Frontal cortex (tissue), 3 donors: ENCODE measurements at regions not wholly inside any gene's neighbourhood (a gene's known extent, or its start where the extent isn't known, plus 50 kb on each side); places are given as distances from the start of the nearest gene placed in this dataset.

Experiments
- DNase-seq, 2 donors: peaks; one replicate each; pipeline ENCODE4 v3.0.0; 2012; ENCODE audit warnings: low spot score in 2 of 2
- FAIRE-seq: peaks from 2 replicates; lab custom pipeline; 2012; peaks lifted over from hg19 to GRCh38; lab: Jason Lieb, UNC
- donor health status: control.
- donor health status: control.
- donor health status: control.

GRCh38 chr11:95559899-95560298, 229.7 kb downstream of the FAM76B start:
- DNase-seq (no peak), FAIRE-seq (no peak)

DNA sequence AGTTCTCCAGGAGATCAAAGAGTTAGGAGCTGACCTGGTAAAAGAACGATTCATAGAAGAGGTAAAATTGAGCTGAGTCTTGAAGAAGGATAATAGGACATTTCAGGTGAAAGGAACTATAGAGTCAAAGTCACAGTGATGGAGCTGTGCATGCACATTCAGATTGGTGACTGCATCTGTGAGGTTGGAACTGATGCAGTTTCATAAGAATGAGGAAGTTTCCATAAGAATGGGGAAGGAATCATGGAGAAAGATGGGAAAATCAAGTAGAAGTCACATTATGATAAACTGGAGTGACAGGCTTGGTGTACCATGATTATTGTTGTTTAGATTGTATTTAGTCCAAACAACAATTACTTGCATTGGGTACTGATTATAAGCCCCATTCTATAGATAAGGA, 232.2 kb downstream of the FAM76B start:
- FAIRE-seq (no peak), DNase-seq (no peak)

DNA sequence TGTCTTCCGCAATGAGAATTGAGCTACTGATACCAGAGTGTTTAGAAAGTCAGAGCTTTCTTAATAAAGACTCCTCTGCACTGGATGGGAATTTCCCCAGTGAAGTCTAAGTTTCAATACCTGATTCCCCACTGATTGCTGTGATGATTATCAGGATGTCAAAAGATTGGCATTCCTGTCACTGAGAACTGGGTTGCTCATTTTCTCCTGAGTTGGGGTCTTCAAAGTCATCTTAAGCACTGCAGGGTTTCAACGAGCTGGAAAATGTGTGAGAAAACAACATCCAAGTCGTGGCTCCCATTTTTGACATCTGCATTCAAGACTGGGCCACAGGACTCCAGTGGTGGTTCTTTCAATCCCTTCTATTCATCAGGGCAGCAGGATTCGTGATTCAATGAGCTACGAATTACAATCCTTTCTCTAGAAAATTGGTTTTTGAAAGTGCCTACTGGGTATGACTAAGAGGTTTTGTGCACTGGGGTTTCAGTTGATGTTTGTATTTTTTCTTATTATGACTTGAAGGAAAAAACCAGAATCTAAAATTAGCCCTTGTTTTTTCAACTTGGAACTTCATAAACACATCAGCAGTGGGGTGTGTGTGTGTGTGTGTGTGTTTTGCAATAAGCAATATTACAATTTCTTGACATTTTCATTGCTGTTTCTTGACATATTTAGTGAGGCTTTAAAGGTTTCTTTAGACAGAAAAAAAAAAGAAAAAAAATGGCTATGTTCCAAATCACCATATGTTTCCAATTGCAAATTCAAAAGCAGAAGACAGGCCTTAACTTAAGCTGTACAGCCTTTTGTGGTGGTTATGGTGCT, 233.0 kb downstream of the FAM76B start:
- DNase-seq (no peak), FAIRE-seq (no peak)

- FAIRE-seq (no peak), DNase-seq (no peak)
These were observed 233.6 kb downstream of the FAM76B start for GRCh38 chr11:95556011-95556341.

DNA sequence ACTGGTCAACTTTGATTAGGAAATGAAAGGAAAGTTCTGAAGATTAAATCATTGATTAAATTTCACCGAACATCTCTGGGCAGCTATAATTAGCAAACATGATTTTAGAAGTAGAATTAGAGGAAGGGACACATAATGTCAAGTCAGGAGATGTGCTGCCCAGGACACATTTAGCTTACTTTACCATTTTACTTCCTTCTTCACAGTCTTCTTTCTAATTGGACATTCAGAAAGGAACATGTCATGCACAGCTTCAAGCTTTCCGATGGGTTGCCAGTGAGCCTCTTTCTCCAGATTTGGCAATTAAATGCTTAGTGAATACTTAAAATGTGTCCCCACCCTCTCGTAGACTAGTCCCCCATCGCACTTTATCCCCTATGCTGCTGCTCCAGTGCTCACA, 234.7 kb downstream of the FAM76B start:
- FAIRE-seq (no peak), DNase-seq (no peak)

- no peak for FAIRE-seq
- no peak for DNase-seq
These were observed 240.3 kb downstream of the FAM76B start for GRCh38 chr11:95549301-95549700.

GRCh38 chr11:95548416-95548815, 241.2 kb downstream of the FAM76B start:
- no peak for FAIRE-seq
- no peak for DNase-seq

GRCh38 chr11:95547976-95548375, 241.6 kb downstream of the FAM76B start:
- FAIRE-seq (no peak), DNase-seq (no peak)

- DNase-seq (no peak), FAIRE-seq (no peak)
These were observed 242.4 kb downstream of the FAM76B start for GRCh38 chr11:95547186-95547585.

DNA sequence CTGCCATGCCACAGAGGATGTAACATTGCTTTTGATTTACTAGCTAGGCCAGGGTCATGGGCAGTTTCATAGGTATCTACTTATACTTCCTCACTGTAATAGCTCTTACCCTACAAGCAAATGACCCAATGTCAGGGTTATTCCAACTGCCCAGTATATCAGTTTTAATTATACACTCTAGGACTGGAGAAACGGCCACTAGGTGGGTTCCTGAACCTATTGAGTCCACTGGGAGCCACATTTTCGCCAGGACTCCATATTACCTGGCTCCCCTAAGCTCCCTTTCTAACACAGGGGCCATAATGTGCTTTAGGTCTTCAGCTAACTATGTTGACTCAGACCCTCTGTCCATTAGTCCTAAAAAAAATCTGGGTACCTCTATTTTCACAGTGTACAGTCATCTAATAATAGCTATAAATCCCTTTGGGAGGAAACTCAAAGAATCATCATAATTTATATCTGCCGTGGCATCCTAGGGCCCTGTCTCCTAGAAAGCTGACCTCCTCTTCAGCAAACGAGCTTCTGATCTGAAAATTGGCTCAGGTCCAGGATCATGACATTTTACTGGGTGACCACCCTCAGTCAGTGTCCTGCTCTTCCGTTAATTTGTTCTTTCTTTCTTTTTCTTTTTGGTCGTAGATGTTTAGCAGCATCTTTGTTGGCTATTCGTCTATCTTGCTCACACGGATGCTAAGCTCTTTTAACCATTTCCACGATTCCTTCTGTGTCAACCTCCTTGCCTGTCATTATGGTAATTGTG, 244.3 kb downstream of the FAM76B start:
- FAIRE-seq (no peak), DNase-seq (no peak)

DNA sequence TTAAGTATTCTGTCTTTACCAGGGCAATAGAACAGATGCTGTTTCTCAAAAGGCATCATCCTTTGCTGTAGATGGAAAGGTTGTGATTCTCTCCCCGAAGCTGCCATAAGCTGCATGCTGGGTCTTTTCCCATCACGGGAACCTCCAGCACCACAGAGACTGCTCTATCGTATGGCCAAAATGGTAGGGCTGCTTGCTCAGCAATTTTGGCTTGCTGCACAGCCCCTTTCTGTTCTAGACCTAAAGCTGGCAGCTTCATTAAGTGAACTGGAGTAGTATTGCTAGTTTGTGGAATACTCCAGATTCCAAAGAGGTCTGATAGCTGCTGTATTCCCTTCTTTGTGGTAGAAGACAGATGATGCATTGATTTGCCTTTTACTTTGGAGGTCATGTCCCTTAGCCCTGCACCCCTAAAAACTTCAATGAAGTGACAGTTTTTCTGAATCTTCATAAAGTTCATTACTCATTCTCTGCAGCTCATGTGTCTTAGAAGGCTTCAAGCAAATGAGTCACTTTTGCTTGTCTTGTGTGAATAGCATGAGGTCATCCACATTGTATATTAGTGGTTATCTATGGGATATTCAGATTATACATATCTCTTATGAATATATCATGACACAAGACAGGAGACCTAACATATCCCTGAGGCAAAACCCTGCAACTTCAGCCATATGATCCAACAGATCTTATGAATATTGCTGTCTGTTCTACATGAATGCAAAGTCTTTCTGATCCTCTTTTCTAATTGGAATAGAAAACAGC, 245.3 kb downstream of the FAM76B start:
- no peak for DNase-seq
- no peak for FAIRE-seq

DNA sequence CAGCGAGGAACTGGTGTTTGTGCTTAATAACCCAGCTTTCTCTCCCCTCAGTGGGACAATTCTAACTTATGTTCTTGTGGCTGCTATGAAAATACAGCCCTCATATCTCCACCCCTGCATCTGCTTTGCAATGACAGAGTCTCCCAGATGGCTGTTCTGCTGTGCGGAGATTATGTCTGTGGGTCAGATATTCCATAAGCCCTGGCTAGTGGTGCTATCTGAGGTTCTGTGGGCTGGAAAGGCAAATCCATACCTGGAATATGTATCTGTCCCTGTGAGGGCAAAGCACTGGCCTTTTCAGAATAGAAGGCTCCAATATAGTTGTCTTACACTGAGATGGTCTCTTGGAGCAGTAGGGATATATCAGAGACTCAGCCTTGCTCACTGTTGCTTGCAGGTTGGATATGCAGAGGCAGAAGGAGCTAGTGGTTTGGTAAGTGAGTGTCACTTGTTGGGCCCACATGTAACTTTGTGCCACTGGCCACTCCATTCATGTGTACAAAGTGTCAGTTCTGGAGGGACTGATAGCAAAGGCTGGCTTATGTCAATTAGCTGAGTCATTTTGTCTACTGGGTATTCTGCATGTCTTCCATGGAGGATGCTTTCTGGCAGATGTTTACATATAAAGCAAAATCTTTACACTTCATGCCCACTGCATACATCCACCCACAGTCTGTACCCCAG, 246.6 kb downstream of the FAM76B start:
- DNase-seq: no peak
- no peak for FAIRE-seq

GRCh38 chr11:95541715-95542114, 247.9 kb downstream of the FAM76B start:
- no peak for FAIRE-seq

DNA sequence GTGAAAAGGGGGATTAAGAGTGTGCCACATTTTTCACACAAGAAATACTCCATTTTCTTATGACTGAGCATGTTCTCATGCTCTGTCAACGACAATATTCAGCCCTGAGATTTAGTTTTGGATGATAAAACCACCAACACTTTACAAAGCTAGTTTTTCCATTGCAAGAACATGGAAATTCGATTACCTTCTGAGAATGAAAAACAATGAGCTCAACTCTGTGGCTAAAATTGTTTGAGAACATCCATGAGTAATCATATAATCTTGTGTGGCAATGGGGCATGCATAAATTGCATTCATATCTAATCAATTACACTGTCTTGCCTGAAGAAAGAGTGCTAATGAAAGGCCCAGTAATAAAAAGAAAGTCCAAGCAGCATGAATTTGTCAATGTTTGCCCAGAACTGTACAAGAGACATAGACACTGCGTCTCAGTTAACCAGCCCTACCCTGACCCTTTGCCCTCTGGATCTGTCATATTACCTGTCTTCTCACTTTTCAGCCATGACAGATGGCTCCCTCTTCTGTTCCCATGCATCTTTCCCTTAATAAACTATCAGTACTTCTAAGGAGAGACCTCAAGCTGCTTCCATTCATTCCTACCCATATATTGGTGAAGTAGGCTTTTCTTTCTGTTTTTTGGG, 253.4 kb downstream of the FAM76B start:
- no peak for FAIRE-seq
- no peak for DNase-seq

More at GRCh38 chr11:95541715-95542114, 247.9 kb downstream of the FAM76B start:
- DNase-seq: no peak

GRCh38 chr11:95534809-95535208, 254.8 kb downstream of the FAM76B start:
- DNase-seq (no peak), FAIRE-seq (no peak)

DNA sequence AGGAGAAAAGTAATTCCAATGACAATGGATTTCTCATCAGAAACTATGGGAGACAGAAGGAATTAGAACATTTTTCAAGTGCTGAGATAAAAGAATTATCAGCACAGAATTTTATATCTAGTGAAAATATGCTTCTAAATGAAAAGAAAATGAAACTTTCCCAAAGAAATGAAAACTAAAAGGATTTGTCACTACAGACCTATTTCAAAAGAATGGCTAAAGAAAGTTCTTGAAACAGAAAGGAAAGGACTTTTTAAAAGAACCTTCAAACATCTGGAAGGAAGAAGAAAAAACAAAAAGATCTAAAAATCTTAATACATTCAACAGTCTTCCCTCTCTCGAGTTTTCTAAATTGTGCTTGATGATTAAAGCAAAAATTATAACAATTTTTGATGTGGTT, 255.4 kb downstream of the FAM76B start:
- DNase-seq (no peak), FAIRE-seq (no peak)

DNA sequence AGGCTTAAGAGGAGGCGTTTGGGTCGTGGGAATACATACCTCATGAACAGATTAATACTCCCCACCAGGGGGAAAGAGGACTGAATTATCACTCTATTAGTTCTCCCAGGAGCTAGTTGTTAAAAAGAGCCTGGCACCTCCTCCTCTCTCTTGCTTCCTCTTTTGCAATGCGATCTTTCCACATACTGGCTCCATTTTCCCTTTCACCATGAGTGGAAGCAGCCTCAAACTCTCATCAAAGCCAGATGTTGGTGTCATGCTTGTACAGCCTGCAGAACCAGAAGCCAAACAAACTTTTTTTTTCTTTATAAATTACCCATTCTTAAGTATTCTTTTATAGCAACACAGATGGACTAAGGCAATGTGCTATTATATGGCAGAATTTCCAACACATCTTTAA, 258.5 kb downstream of the FAM76B start:
- no peak for DNase-seq
- no peak for FAIRE-seq

DNA sequence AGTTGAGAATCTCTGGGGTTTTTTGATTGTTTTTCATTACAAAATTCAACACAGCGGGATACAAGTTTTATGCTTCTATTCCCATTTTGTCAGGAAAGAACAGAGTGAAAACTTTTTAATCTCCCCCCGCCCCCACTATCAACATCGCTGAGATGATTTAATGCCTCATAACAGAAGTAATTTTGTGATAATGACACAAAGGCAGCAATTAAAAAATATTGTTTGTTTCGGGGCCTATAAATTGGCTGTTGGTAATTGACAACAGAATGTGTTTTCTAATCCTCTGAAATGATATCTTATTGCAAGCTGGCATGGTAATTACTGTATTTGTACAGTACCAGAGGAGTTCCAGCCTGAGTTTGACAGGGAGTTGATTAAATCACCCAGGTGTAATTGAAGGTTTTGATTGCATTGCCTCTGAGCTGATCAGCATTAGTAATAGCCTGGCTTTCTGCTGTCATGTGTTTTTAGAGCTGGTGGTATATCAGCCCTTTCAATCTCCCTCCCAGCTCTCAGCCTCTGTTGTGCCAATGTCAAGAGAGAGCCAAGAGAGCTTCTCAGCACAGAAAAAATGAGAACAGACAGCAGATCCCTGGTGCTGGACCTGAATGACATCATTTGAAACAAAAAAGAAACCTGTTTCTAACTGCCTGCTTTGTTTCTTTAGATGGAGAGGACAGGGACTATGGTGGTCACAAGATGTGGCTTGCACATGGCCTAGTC, 265.1 kb downstream of the FAM76B start:
- no peak for DNase-seq
- no peak for FAIRE-seq

GRCh38 chr11:95522874-95523273, 266.7 kb downstream of the FAM76B start:
- DNase-seq (no peak), FAIRE-seq (no peak)
